Ecto neural progenitor cell (in vitro differentiated cells): ENCODE measurements at regions not wholly inside any gene's neighbourhood (a gene's known extent, or its start where the extent isn't known, plus 50 kb on each side); places are given as distances from the start of the nearest gene placed in this dataset.

Source experiments
- DNase-seq: peaks from one replicate; pipeline ENCODE4 v3.0.0-alpha.2; 2018; ENCODE audit warnings: low spot score

- DNase-seq: peak; percentile 46
Observed at GRCh38 chr6:126091466-126091865, 105.1 kb downstream of the TRMT11 start.

- DNase-seq: no peak
Observed at GRCh38 chr6:126093108-126093507, 106.8 kb downstream of the TRMT11 start.

GRCh38 chr6:126094411-126094810, 108.1 kb downstream of the TRMT11 start:
- no peak for DNase-seq

- DNase-seq: no peak
Observed at GRCh38 chr6:126100386-126100785, 114.0 kb downstream of the TRMT11 start.

GRCh38 chr6:126102358-126102757, 116.0 kb downstream of the TRMT11 start:
- DNase-seq: no peak

- no peak for DNase-seq
Observed at GRCh38 chr6:126103993-126104392, 117.7 kb downstream of the TRMT11 start.

GRCh38 chr6:126107475-126108166, 121.3 kb downstream of the TRMT11 start:
- DNase-seq: peak; percentile 48

GRCh38 chr6:126110512-126111270, 124.4 kb downstream of the TRMT11 start:
- DNase-seq: no peak

GRCh38 chr6:126111327-126111726, 125.0 kb downstream of the TRMT11 start:
- no peak for DNase-seq

GRCh38 chr6:126112171-126112632, 125.9 kb downstream of the TRMT11 start:
- DNase-seq: no peak

GRCh38 chr6:126113261-126113660, 126.9 kb downstream of the TRMT11 start:
- DNase-seq: no peak

- DNase-seq: no peak
Observed at GRCh38 chr6:126117251-126117650, 130.9 kb downstream of the TRMT11 start.

GRCh38 chr6:126118058-126118755, 131.9 kb downstream of the TRMT11 start:
- DNase-seq: no peak

- no peak for DNase-seq
Observed at GRCh38 chr6:126118936-126119335, 132.6 kb downstream of the TRMT11 start.

- no peak for DNase-seq
Observed at GRCh38 chr6:126123226-126123625, 136.9 kb downstream of the TRMT11 start.

GRCh38 chr6:126127659-126128058, 141.3 kb downstream of the TRMT11 start:
- no peak for DNase-seq

GRCh38 chr6:126131246-126131645, 144.9 kb downstream of the TRMT11 start:
- no peak for DNase-seq

- no peak for DNase-seq
Observed at GRCh38 chr6:126133984-126134383, 147.6 kb downstream of the TRMT11 start.

- DNase-seq: no peak
Observed at GRCh38 chr6:126134491-126134890, 148.2 kb downstream of the TRMT11 start.

GRCh38 chr6:126140015-126140414, 153.7 kb downstream of the TRMT11 start:
- DNase-seq: no peak

- DNase-seq: no peak
Observed at GRCh38 chr6:126143761-126144251, 157.5 kb downstream of the TRMT11 start.

GRCh38 chr6:126145351-126145750, 159.0 kb downstream of the TRMT11 start:
- DNase-seq: no peak
